GM19099 (cell line): ENCODE measurements at regions not wholly inside any gene's neighbourhood (a gene's known extent, or its start where the extent isn't known, plus 50 kb on each side); places are given as distances from the start of the nearest gene placed in this dataset.

Experiments used
- POLR2A ChIP-seq: IDR thresholded peaks from 3 replicates; pipeline ENCODE4 v1.6.1; 2011; ENCODE audit warnings: low read depth; ENCODE audit not compliant: insufficient read length; ENCODE audit errors: extremely low read depth

DNA sequence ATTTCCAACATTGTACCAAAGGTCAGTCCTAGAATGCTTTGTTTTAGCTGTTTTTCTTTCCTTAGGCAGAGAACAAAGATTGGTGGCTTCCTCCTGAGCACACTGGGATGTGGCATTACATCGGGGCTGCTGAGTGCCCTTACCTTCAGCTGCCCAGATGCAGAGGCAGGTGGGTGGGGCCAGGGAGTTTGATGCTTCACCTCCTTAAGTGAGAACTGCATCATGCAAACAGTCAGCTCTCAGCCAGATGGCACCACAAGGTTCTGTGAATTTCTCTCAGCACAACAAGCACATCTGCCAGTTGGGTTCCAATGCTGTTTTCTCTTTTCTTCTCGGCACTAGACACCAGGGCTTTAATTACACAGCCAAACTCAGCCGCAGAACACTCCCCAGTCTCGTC, 87.4 kb upstream of the UBL3 start:
- no peak for TF ChIP-seq POLR2A

DNA sequence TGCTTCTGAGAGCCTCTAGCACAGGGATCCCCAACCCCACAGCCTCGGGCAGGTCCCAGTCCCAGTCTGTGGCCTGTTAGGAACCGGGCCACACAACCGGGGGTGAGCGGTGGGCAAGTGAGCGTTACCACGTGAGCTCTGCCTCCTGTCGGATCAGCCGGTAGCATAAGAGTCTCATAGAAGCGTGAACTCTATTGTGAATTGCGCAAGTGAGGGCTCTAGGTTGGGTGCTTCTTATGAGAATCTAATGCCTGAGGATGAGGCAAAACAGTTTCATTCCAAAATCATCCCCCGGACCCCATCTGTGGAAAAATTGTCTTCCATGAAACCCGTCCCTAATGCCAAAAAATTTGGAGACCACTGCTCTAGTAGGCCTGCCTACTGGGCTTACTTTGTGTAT, 87.0 kb upstream of the UBL3 start:
- TF ChIP-seq POLR2A, result no peak

DNA sequence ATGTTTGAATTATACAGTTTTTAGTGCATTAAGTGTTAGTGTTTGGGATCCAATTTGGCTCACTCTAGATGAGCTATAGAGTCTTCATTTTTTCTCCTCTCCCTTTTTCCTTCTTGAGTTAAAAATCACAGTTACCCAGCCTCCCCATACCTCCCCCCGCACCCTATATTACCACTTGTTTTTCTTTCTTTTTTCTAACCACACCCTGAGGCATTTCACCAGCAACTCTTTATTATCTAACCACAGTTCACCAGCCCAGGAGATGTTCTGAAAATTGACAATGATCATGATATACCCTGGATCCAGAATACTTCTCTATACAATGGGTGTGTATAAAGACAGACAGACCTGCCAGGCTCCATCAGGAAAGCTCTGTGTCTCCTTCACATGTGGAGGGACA, 86.5 kb upstream of the UBL3 start:
- no peak for TF ChIP-seq POLR2A

DNA sequence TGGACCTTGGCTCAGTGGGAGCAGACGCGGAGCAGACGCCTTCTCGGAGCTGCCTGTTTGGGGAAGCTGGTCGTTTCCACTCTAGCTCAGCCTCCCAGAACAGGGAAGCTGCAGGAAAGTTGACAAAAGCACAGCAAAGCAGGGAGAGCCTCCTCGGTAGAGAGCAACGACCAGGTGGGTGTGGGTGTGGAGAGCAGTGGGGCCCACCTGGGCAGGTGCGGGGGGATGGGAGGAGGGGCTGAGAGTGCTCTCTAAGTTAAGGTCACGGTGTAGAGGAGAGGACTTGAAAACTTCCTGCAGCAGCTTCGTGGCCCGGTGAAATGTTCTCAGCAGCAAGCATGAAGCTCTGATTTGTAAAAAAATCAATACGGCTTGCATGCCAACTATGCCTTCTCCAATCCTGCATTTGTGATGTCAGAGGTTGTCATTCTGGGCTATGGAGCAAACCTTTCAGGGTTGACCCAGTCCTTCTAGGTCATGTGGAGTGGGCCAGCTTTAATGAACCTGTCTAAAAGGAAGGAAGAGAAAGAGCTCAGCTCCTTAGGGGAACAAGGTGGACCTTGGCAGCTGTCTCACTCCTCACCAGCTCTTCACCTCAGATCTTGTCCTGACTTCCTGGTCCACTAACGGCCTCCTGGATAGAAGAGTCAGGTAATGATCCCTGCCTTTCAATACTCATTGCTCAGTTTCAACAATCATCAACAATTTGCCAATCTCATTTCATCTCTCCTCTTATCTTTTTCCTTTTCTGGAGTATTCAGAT, 85.8 kb upstream of the UBL3 start:
- TF ChIP-seq POLR2A, result no peak

DNA sequence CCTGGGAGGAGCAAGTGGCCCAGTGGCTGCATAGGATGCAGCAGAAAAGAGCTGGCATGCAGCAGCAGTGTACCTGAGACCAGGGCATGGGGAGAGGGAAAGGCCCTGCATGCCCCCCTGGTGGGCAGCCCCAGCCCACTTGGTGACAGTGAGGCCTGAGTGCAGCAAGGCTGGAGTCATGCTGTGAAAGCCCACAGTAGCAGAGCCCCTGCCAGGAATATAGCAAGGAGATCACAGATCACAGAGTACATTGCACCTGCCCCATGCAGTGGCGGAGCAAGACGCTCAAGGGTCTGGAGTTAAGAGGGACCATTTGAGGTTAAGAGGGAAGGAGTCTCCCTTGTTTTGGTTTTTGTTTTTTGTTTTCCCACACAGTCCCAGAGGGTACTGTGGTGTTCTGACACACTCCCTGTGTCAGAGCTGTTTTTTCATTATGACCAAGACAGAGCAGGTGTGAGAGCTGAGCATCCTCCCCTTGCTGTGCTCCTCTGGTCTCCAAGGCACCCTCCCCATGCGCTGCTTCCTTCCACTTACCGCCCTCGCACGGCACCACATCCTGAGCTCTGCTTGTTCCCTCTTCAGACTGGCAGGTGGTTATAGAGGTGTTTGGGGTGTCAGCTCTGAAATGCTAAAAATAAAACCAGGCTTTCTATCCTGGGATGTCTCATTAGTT, 85.0 kb upstream of the UBL3 start:
- TF ChIP-seq POLR2A, result no peak

DNA sequence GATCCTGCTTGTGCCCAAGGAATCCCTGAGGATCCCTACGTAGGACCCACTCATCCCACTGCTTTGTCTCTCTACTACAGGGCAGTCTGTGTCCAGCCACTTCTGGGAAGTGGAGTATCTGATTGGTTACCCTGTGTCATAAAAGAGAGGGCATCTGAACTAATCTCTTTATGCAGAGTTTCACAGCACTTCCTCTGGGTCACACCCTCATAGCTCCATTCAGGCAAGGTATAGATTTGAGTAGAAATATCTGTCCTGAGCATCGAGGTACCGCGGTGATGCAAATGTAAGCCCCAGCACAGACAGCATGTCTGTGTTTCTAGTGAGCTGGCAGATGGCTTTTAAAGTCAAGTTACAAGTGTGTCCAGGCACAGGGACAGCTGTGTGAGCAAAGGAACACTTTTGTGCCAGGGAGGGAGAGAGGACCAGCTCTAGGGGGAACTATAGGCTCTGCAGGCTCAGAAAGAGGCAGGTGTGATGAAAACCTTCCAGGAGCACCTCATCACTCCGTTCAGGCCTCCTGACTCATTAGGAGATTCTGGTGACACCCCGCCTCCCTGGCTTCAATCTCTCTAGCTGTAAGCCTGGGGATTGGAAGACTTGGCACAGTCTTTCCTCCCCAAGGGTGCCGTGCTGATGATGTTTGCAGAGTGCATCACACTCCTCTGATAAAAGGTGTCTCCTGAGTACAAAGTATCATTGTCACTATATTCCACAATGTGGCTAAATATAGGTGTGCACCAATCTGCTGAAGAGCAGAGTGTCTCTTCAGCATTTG, 84.3 kb upstream of the UBL3 start:
- TF ChIP-seq POLR2A, result no peak

DNA sequence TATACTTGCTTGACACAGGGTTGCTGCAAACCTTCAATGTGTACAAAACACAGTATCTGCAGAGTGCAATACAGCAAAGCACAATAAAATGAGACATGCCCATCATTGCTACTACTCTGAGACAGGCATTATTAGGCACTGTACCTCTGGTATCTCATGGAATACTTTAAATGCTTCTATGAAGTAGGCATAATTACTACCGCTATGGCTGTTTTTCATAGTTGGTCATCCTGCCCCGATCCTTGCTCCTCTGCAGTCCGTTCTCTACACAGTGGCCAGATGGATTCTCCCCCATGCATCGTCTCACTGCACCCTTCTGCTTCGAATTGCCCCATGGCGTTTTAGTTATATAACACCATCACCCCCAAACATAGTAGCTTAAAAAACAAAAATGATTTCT, 83.0 kb upstream of the UBL3 start:
- TF ChIP-seq POLR2A, result no peak

DNA sequence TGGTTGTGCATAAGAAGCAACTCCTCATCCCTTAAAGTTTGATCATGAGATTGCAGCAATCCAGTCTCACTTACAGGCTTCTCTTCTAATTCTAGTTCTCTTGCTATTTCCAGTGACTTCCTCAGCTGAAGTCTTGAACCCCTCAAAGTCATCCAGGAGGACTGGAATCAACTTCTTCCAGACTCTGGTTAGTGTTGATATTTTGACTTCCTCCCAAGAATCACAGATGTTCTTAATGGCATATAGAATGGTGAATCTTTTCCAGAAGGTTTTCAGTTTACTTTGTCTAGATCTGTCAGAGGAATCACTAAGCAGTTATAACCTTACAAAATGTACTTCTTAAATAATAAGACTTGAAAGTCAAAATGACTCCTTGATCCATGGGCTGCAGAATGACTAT, 81.3 kb upstream of the UBL3 start:
- TF ChIP-seq POLR2A, result no peak

DNA sequence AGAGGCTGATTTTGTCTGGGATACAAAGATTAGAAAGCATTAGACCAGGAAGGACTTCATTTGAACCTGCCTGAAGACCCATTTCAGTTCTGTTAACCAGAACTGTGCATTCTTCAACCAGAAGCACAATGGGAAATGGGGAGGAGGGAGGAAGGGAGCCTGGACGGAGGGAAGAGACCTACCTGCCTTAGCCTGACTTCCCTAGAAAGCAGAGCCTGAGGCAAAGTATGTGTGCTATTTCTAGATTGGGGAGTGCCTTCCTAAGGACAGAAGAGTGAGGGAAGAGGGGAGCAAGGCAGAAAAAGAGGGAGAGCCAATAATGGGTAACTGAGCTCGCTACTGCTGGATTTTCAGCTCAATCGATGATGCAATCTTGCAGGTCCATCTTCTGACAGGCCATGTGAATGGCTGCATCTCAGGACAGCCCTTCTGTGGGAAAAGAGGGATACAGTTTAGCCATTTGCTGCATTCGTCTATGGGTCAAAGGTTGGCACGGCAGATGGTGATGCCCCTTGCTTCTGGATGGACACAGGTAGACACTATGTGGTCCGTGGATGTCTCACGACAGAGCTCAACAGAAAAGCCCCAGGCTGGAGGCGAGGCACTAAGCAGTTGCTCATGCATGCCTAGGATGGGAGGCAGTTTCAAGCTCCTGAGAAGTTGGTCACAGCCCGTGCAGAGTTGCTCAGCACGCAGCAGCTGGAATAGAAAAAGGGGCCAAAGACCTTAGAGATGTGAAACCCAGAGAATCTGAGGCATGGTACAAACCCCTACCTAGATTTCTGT, 78.8 kb upstream of the UBL3 start:
- TF ChIP-seq POLR2A, result no peak

DNA sequence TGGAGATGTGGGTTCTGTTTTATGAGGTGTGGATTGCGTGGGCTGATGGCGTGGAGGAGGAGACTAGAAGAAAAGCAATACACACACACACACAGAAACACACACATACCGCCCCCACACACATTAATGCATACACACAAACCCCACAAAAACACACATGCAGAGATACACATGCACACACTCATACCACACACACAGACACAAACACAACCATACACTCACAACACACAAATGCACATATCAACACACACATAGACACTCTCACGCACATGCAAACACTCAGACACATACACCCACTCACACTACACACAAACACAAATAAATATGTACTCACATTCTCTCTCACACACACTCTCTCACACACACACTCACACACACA, 75.7 kb upstream of the UBL3 start:
- no peak for TF ChIP-seq POLR2A

DNA sequence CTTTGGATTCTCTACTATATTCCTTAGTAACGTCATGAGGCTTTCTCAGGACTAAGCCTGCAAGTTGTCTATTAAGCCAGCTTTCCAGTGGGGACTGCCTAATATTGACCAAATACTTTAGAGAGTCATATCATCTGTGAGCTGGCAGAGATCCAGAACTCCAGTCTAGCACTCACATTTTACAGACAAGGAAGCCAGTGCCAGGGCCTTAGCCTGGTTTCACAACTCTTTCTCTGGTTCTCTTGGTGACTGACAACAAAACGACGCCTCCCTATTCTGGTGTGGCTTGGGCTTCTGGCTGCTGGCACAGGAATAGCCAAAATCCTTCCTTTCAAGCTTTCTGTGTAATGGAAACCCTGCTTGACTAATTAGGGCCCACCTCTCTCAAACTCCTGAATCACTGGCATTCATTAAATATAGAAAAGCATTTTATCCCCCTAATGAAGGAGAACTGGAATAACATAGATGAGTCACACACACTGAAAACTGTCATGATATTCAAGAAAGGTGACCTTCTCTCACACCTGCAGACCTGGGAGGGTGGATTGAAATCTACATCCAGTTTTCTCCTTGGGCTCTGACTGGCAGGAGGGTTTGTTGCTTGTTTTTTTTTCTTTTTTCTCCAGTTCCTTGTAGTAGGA, 75.2 kb upstream of the UBL3 start:
- TF ChIP-seq POLR2A, result no peak

DNA sequence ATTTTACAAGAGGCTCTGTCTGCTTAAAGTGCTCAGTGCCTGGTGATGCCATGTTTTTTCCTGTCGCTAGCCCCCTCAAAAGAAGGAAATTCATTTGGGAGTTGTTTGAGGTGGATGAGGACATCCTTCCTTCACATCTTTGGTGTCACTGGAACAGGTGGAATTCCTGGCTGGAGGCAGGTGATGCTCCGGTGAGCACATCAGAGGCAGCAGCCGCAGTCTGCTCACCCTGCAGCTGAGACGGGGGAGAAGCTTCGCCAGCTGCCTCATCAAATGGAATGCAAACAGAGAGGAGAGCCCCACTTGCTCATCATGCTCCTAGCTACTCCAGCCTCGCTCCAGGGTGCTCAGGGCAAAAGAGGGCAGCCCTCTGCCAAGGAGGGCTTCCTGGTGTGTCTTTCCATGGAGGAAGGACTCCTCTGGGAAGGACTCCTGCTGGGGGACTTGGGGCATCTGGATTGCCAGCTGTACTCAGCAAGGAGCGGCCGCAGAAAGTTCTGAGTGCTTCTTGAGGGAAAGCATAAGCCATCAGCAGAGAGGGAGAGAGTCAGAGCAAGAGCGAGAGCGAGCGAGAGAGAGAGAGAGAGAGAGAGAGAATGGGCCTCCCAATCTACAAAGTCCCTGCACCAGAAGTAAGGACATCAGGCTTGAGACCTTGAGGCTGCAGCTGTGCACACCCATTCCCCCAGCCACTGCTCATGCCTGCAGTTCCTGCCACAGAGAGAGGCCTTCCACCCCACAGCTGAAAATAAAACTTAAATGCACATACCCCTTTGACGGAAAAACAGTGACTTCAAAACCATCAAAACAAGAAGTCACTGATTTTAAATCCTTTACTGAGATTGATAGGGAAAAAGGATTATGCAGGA, 74.3 kb upstream of the UBL3 start:
- no peak for TF ChIP-seq POLR2A

DNA sequence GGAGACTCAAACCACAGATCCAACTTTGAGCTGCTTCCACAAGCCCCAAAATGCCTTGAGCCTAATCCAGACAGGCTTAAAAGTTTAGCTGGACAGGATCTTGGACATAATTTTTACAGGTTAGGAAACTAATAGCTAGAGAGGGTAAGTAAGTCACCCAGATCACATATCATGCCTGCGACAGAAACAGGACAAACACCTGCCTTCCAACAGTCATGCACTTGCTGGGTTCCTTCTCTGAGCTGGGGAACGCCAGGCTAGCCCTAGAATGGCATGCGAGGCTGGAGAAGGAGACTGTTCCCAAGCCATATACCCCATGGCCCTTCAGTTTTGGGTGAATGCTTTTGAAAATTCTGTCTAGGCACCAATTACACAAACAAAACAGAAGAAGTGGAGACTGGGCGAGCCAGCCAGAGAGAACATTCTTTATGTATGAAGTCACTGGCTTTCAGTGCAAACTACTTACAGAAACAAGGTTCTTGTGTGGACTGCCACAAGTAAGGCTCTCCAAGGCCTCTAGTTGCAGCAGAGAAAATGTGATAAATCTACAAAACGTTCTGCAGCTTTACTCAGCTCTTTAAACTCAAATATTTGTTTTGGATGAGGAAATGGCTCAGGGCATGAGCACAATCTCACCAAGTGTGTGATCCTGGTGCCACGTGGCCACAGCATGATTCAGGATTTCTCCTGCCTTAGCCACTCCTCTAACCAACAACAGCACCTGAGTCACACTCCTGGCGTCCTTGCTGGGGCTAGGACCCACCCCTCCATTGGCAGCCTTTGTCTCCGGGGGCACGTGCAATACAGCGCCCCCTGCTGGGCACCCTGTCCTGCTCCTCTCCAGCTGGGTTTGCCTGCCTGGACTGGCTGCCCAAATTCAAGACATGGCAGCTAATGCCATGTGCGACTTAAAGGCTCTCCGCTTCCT, 73.4 kb upstream of the UBL3 start:
- no peak for TF ChIP-seq POLR2A
